Activated CD4-positive, alpha-beta T cell treated with anti-CD3 and anti-CD28 coated beads for 48 hours (primary cell): ENCODE measurements at regions not wholly inside any gene's neighbourhood (a gene's known extent, or its start where the extent isn't known, plus 50 kb on each side); places are given as distances from the start of the nearest gene placed in this dataset.

Experiments used
- DNase-seq: peaks from one replicate; pipeline ENCODE4 v3.0.0-alpha.2; 2020

DNA sequence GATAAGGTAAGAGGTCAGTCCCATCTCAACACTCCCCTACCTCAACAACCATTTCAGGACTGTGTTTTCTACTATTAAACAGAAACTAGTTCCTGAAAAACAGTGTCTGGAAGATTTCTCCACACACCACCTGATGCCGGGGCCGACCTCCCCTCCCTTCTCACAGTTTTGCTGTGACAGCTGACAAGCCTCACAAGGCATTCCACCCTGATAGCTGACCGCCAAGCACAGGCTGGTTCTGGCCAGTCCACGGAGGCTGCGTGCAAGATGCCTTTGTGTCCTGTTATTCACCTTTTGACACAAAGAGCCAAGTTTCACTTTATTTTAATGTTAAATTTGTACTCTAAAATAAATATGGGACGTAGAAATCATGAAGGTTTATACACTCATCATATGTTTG lies 758.6 kb downstream of the PDHA2 start:
- no peak for DNase-seq

DNA sequence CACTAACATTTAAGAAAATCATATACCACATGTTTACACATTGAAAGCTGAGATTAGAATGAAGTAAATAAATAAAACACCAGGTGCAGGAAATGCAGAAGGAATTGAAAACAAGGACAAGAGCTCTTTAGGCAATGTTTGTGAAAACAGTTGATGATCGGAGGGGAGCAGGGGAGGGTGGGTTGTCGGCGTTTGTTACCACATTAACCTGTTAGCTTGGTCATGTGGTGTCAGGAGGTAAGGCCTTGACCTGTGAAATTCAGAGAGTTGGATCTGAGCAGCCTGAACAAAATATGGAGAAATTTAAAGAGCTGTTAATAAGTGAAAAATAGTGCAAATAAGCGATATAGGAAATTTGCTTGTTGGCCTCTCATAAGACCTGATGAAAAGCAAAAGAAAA lies 759.9 kb downstream of the PDHA2 start:
- no peak for DNase-seq

DNA sequence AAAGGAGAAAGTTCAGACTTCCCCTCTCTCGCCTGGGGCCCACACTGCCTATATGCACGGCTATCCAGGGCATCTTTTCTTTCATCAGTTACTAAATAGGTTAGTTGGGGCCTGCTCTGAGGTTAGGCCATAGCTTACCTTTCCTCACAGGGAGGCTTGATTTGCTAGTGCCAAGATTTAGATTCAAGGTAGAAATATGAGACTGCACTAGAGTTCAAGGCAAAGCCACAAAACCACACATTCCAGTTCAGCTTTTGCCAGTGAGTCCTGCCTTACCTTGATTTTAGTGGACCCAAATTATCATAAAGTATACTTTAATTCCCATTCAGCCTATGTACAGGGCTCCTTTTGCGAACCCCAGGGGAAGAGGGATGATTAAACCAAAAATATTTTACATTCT lies 762.8 kb downstream of the PDHA2 start:
- no peak for DNase-seq

DNA sequence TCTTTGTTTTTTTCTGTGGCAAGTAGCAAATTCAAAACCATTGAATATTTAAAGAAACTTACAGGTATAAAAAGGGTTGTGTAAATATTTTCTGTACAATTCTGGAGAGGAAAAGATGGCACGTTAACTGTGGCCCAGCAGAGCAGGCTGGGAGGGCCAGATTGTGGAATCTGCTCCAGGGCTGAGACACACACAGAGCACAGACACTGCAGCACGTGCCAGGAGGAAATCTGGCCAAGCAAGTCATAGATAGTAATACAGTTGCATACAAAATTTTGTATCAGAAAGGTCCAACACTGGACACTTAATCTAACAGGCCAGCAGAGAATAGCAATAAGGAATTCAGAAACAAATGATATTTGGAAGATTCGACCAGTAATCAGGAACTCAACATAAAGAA lies 763.7 kb downstream of the PDHA2 start:
- no peak for DNase-seq

DNA sequence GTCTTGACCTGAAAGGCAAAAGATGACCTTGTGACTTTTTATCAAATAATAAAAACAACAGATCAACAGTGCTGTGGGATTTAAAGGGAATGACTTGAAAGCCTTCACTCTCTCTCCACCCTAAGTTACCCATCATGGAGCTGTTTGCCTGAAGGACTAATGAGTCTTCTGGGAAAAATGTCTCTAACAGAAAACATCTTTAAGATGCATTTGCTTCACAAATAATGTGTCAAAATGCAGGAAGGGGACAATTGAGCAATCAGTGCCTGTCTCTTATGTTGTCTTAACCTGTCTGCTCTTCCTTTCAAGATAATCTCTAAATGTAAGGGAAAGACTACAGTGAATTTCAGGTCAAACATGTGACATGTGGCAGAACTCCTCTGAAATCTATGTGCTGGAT lies 766.6 kb downstream of the PDHA2 start:
- DNase-seq, result no peak

DNA sequence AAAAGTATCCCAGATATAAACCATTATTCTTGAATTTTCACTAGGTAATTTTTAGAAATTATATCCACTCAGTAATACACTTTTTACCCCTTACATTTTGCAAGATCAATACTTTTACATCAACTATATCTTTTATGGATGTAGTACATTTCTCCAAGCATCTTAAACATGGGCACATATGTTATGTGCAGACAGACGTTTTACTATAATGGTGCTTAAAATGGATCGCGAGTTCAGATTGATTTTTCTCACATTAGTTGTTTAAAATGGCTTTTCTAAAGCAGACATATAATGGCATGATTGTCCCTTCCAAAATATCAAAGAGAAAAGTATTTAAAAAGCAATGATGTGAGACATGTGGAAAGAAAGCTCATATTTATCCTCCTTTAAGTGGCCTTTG lies 786.1 kb downstream of the PDHA2 start:
- DNase-seq, result no peak

DNA sequence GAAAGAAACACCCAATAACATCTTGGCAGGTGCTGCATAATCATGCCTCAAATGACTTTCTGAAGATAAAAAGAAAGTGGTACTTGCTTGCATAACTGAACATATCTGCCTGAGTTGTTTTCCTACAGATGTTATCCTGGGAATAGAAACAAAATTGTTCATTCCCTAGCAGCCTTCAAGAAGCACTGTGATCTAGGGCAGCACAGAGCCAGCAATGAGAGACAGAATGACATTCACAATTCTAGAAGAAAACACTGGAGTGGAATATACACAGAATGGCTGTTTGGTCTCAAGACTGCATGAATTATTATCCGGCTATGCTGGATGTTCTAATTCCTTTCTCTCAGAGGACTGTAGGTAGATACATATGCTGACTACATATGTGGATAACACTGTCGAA lies 790.9 kb downstream of the PDHA2 start:
- no peak for DNase-seq

DNA sequence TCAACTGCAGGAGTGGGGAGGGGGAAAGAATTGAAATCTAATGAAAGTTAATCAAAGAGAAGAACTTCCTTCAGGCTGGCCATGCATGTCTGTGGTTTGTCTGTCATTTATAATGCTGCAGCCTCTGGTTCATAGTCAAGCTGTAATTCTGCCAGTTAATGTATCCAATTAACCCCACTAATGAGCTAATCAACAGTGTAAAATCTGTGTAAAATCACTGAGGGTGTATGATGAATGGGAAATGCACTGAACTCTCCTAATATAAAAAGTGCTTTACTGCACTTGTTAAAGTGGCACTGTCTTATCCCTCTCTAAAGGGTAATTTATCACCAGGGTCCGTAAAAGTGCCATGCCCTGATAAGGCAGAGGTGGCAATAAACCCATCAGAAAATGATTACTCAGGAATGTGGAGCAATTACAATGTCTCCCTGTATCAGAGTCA lies 798.1 kb downstream of the PDHA2 start:
- no peak for DNase-seq

DNA sequence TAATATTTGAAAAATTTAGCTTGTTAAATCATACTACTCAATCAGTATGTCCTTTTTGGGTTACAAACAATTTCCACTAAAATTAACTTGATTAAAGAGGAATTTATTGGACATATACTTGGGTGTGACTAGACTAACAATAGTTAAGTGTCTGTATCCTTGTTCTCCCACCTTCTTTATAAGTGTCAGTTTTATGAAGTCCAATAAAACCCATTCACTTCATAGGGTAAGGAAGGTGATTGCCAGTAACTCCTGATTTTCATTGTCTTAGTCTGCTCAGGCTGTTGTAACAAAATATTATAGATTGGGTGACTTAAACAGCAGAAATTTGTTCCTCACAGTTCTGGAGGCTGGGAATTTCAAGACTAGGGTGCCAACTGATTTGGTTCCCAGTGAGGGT lies 800.0 kb downstream of the PDHA2 start:
- no peak for DNase-seq

DNA sequence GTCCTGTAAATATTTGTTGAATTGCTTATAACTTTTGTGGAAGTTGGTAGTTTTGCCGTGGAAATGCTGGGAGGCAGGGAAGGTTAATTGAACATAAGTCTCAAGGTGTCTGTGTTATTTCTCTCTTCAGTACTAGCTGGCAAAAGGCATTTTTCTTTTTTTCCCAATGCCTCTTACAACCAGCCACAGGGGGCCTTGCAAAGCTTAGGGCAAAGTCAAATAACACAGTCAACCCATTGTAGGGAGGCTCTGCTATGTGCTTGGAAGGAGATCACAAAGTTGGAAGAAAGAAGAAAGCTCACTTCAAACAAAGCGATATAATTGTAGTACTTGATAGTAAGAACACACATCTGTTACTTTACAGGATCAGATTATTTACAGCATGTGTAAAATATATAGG lies 802.6 kb downstream of the PDHA2 start:
- DNase-seq, result no peak

DNA sequence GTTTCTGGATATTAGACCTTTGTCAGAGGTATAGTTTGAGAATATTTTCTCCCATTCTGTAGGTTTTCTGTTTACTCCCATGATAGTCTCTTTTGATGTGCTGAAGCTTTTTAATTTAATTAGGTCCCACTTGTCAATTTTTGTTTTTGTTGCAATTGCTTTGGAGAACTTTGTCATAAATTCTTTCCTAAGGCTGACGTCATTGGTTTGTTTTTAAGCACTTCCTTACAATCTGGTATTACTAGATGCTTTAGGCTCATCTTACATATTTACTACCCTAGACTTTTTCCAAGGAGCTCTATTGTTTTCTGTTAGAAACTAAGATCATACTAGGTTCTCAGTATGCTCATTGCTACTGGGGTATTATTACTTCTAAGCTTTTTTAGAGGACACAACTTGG lies 806.3 kb downstream of the PDHA2 start:
- DNase-seq, result no peak

DNA sequence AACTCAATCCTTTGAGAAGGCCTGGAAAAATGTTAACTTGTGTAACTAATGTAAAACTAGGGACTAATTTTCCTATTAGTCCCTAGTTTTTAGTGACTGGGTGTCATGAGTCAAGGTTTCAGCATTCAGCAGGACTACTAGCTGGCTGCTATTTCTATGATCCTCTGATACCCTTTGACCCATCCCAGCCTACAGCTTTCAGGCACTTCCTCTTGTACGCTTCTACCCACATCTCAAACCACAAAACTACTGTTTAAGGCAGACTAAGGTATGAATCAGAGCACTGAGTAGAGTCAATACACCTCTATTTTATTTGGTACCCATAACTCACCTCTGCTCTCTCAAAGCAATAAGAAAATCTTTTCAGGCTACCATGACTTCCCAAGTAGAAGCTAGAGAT lies 809.6 kb downstream of the PDHA2 start:
- no peak for DNase-seq

DNA sequence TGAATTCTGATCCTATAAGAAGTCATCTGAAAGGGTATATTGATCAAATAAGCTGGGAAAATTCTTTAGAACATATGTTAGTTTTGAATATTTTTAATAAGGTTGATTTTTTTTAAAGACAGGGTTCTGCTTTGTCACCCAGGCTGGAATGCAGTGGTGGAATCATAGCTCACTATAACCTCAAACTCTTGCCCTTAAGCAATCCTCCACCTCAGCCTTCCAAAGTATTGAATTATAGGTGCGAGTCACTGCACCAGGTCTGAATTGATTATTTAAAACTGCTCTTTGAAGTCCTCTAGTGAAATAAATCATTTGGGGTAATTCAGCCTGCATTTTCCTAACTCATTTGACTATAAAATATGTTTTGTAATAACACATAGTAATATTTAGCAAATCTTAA lies 812.3 kb downstream of the PDHA2 start:
- DNase-seq, result no peak

DNA sequence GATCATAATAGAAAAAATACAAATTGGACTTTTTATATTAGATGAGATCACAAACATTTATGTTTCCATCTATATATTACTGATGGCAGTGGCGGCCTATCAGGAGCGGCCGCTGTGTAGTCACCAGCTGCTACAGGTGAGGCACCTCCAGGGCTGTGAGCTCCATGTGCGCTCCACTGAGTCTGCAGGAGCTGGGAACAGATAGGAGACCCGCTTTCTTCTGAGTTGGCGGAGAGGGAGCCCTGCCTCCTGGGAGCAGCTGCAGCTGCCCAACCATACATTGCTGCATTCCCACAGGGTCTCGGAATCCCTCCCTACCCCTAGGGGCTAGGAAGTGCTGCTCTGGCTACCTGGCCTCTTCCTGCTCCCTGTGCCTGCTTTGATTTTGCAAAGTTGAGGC lies 812.9 kb downstream of the PDHA2 start:
- DNase-seq, result no peak

DNA sequence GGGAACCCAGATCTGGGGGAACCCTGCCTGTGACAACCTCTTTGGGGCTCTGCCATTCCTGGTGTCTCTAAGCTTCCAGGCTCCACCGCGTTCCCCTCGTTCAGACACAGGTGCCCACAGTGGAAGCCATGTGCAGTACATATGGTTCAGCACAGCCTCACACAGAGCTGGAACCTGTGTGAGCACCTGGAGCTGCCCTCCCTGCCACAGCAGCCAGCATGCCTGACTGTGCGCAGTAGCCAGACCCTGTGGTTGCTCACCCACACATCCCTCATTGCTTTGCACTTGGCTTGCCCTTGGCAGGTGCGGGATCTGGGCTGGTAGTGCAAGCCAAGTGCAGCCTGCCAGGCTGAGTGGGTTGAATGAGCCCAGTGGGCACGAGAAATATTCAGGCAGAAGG lies 814.2 kb downstream of the PDHA2 start:
- DNase-seq, result no peak

DNA sequence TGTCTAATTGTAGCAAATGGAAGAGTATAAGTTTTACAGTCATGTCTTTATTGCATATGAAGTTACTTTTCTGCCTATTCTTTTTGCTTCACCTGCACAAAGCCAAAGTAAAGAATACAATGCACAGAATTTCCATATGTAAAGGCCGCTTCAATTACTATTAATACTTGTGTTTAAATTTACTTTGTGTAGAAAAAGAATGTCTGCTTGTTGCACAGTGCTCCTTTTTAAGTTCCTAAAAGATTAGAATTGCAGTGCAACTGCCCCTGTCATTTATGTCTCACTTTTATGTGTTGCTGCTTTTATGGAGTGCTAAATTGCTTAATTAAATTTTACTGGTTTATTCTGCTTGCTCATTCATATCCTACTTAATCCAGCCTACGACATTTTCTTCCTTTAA lies 830.5 kb downstream of the PDHA2 start:
- no peak for DNase-seq

DNA sequence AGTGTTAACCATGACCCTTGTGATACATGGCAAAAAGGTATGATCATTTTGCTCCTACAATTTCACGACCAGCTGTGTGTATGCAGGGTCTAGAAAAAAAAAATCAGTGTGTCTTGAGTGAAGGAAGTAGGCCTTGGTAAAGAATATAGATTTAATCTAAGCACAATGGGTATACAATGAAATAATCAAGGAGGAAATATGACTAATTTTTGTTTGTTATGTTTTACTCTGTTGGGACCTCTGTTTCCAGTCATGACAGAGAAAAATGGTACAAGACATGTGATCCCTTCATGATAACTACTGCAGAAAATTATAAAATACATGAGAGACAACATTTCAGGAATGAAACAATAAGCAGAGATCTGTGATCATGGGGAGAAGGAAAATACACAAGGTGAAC lies 835.5 kb downstream of the PDHA2 start:
- DNase-seq, result no peak

DNA sequence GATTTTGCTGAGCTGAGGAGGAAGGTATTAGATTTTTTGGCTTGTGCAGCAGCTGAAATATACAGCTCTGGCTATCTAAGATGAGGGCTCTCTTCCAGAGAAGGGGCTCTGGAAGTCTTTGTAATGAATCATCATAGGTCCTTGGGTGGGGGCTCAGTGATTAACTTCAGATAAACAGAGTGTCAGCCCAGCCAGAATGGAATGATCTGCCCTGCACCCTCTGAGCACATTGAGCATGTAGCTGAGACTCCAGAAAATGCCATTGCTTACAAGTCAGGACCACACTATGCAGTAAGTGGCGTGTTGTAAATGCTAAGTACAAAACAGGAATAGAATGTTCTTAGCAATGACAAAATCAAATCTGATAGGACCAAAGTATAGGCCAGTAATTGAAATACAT lies 836.0 kb downstream of the PDHA2 start:
- DNase-seq, result no peak

DNA sequence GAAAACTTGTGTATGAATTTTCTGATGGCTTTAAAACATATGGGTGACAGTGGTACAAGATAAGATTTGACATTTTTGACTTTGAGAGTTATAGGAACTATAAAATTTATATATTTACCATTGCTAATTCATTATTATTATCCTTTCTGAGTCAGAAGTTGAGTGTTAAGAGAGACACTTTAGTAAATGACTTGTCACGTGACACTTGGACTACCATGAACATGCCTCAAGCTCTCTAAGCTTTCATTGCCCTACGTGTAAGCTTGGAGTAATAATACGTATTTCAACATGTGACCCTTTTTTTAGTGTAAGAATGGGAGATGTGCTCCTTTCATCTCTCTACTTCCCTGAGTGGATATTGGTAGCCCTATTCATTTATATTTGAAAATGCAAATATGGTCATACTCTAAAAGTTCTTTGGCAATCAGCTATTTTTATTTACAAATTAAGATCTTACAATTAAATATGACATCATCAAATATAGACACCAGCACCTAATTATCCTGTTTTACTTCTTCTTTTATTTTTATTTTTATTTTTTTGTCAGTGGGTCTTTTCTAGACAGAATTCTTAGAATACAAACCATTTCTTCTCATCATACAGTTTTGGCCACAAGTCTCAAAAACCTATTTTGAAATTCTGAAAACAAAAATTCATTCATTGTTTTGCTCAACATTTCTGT lies 837.0 kb downstream of the PDHA2 start:
- DNase-seq, result no peak

DNA sequence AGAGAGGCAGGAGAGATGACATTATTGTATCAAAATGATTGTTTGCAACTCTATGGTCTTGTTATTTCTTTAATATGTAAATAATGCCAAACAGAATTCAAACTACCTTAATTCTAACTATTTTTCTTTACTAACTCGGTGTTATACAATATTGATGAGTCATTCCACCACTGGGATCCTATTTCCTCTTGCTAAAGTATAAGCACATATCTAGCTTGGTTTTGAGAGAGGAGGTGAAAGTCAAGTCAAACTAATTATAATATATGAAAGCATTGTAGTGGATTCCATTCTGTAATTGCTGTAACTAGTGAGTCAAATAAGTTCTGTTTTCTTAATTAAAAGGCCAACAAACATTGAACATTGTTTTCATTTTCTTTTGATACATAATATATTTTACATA lies 837.6 kb downstream of the PDHA2 start:
- no peak for DNase-seq

DNA sequence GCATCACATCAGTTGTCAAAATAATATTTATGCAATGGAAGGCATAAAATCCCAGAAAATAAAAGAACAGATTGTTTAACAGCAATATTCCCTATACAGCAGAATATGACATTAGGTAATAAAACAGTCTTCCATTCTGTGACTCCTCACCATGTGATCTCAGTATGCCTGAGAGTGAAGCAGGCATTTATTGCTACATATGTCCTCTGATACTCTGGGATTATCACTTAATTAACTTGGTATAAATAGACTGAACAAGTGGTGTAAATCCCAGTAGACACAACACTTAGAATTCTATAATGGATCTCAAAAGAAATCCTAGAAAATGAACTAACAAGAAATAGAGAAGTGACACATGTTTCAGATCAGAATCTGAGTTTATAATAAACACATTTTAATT lies 841.3 kb downstream of the PDHA2 start:
- DNase-seq, result no peak

DNA sequence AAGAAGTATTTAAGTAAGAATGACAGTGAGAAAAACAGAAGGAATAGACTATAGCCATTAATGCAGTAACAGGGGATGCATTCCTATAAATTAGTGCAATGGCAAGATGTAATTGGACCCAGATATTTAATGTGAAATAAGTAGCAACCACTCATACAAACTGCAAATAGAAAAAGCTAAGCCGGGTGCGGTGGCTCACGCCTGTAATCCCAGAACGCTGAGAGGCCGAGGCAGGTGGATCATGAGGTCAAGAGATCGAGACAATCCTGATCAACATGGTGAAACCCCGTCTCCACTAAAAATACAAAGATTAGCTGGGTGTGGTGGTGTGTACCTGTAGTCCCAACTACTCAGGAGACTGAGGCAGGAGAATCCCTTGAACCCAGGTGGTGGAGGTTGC lies 845.8 kb downstream of the PDHA2 start:
- DNase-seq, result no peak

DNA sequence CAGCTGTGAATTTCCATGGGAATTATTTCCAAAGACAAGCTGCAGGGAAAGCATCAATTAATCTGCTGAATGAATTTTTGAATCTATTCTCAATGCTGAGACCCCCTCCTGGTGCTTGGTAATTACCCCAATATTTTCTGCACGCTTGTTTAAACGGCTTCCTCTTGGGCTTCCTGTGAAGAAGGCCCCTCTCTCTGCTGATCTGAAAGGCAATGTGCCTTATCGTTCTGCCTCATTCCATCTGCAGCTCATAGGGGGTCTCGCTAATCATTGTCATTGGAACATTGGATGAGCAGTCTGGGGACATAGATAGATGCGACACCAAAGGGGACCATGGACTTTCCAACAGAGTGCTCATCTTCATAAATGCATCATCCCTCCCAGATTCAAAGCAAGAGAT lies 851.6 kb downstream of the PDHA2 start:
- DNase-seq, result no peak

DNA sequence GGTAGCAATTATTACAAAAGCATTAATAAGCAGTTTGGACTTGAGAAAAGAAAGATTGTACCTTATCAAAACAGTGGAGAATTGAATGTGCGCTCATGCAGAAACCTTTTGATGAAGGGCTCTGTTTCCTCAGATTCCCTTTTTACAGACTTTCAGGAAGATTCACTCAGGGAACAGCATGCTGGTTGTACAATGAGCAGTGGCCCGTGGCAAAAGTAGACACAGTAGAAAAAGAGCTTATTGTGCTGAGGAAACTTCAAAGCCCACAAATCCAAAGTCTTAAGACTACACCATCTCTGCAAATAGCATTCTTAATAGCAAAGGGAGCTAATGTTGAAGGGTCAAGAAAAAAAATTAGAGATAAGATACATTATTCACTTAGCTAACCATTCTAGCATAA lies 858.9 kb downstream of the PDHA2 start:
- no peak for DNase-seq

DNA sequence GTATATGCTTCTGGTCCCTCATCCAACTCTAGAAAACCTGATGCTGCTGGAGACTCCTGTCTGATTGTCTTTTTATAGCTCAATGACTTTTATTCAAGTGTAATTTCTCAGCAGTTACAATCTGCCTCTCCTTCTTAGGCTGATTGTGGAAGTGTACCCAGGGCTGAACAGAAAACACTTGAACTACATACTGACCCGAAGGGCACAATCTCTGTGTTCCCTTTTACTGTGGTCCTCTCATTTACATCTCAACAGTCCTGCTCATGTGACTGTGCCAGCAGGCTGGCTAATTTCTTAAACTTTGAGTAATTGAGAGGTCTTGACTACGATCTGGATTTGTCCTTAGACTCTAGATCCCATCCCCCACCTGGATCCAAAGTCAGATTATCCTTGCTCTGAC lies 863.4 kb downstream of the PDHA2 start:
- no peak for DNase-seq

DNA sequence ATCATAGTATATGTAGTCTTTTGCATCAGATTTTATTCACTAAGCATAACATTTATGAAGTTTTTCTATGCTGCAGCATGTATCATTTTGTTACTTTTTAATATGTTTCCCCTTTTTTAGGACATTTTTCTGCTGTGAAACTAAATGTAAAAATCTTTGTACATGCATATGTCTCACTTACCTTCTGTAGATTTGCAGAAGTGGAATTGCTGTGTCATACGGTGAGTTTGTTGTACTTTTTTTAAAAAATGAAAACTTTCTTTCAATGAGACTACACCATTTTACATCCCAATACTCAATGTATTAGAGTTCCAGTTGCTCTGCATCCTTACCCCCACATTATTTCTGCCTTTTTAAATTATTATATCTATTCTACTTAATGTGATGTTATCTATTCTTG lies 868.9 kb downstream of the PDHA2 start:
- DNase-seq, result no peak
